H1 (cell line): ENCODE measurements at regions not wholly inside any gene's neighbourhood (a gene's known extent, or its start where the extent isn't known, plus 50 kb on each side); places are given as distances from the start of the nearest gene placed in this dataset.

Source experiments
- CTCF ChIA-PET: fragments of 300-600 bp; sonication (Branson Sonifier 250); formaldehyde crosslinking; loops from one replicate; lab custom pipeline; 2021; ENCODE audit not compliant: partially characterized antibody; lab: Charles Lee
- POLR2A ChIA-PET: fragments of 300-600 bp; sonication (Branson Sonifier 250); formaldehyde crosslinking; loops from one replicate; lab custom pipeline; 2021; ENCODE audit warnings: inconsistent platforms; ENCODE audit not compliant: partially characterized antibody; lab: Charles Lee
- DNase-seq, 2 experiments: peaks; one replicate each; pipeline versions ENCODE4 v3.0.0 to v3.0.0-alpha.2; 2010 to 2022; ENCODE audit warnings: low spot score in 2 of 2, low read depth in 1 of 2, mixed read lengths in 1 of 2
- FAIRE-seq: peaks from 2 replicates; lab custom pipeline; 2011; peaks lifted over from hg19 to GRCh38; lab: Jason Lieb, UNC
- H2AFZ ChIP-seq: 2 replicates; pipeline ENCODE4 v1.8.1; 2012; ENCODE audit warnings: low read length, inconsistent platforms
- H2AK5ac ChIP-seq: 2 replicates; pipeline ENCODE4 v1.6.1; 2013; ENCODE audit warnings: low read depth, low read length
- H2BK120ac ChIP-seq: replicated peaks from 2 replicates; pipeline ENCODE3; 2013; ENCODE audit warnings: low read depth, low read length, inconsistent platforms
- H2BK12ac ChIP-seq: 2 replicates; pipeline ENCODE4 v1.6.1; 2013; ENCODE audit warnings: low read depth, low read length
- H2BK15ac ChIP-seq: 2 replicates; pipeline ENCODE4 v1.6.1; 2013; ENCODE audit warnings: low read length
- H2BK20ac ChIP-seq: 2 replicates; pipeline ENCODE4 v1.6.1; 2013; ENCODE audit warnings: low read length
- H2BK5ac ChIP-seq: 2 replicates; pipeline ENCODE4 v1.6.1; 2013; ENCODE audit warnings: low read depth, low read length
- H3K14ac ChIP-seq: 2 replicates; pipeline ENCODE4 v1.6.1; 2013; ENCODE audit warnings: inconsistent platforms; ENCODE audit not compliant: insufficient read length
- H3K18ac ChIP-seq: 2 replicates; pipeline ENCODE4 v1.6.1; 2013; ENCODE audit warnings: low read length; ENCODE audit errors: extremely low read depth
- H3K23ac ChIP-seq: 2 replicates; pipeline ENCODE4 v1.6.1; 2013; ENCODE audit warnings: inconsistent platforms; ENCODE audit not compliant: insufficient read length
- H3K23me2 ChIP-seq: 2 replicates; pipeline ENCODE4 v1.6.1; 2013; ENCODE audit warnings: low read depth, low read length
- H3K27ac ChIP-seq: 2 replicates; pipeline ENCODE4 v1.6.1; 2011; ENCODE audit warnings: low read depth, low read length, inconsistent platforms
- H3K27me3 ChIP-seq, 4 experiments: replicated peaks in 1 of 4; 1 replicate in 1 of 4; 2 replicates in 3 of 4; pipeline versions ENCODE4 v1.6.1 to v1.8.1; 2011 to 2013; ENCODE audit warnings: low read length in 3 of 4, mild to moderate bottlenecking in 3 of 4, inconsistent platforms in 2 of 4, mixed read lengths in 2 of 4, moderate library complexity in 1 of 4; ENCODE audit not compliant: control insufficient read depth in 3 of 4, insufficient read depth in 3 of 4; ENCODE audit errors: extremely low read depth in 1 of 4
- H3K36me3 ChIP-seq, 4 experiments: 2 replicates each; pipeline versions ENCODE4 v1.6.1 to v1.8.1; 2011 to 2013; ENCODE audit warnings: mild to moderate bottlenecking in 4 of 4, low read length in 3 of 4, moderate library complexity in 2 of 4, control low read depth in 1 of 4, inconsistent platforms in 1 of 4; ENCODE audit not compliant: insufficient read depth in 4 of 4, control insufficient read depth in 2 of 4
- H3K4ac ChIP-seq: replicated peaks from 2 replicates; pipeline ENCODE3; 2013; ENCODE audit warnings: low read length, low read depth, mixed read lengths, inconsistent platforms; ENCODE audit not compliant: insufficient read length
- H3K4me1 ChIP-seq, 4 experiments: replicated peaks in 1 of 4; 1 replicate in 1 of 4; 2 replicates in 3 of 4; pipeline versions ENCODE4 v1.6.1 to v1.8.1; 2011 to 2013; ENCODE audit warnings: low read length in 3 of 4, inconsistent platforms in 2 of 4, mixed read lengths in 1 of 4; ENCODE audit not compliant: insufficient read depth in 4 of 4, control insufficient read depth in 3 of 4
- H3K4me2 ChIP-seq, 2 experiments: 2 replicates each; pipeline versions ENCODE4 v1.6.1 to v1.8.1; 2011 to 2013; ENCODE audit warnings: low read depth in 2 of 2, low read length in 2 of 2, control low read depth in 1 of 2, inconsistent platforms in 1 of 2, mild to moderate bottlenecking in 1 of 2; ENCODE audit not compliant: insufficient read depth in 1 of 2
- H3K4me3 ChIP-seq, 4 experiments: fragments of 200-600, 300-600 bp in 1 of 4; sonication (generic), shearing (Covaris generic), sonication (Bioruptor Twin) in 1 of 4; 2 replicates each; pipeline versions ENCODE4 v1.5.1 to v1.8.1; 2011 to 2016; ENCODE audit warnings: low read length in 4 of 4, low read depth in 3 of 4, control low read depth in 2 of 4, inconsistent platforms in 2 of 4, mild to moderate bottlenecking in 2 of 4, mixed read lengths in 1 of 4, moderate library complexity in 1 of 4; ENCODE audit not compliant: insufficient read depth in 2 of 4; ENCODE audit errors: extremely low read depth in 1 of 4
- H3K56ac ChIP-seq: replicated peaks from 2 replicates; pipeline ENCODE3; 2013; ENCODE audit warnings: low read depth, mild to moderate bottlenecking, mixed read lengths, low read length, inconsistent platforms; ENCODE audit not compliant: insufficient read length
- H3K79me1 ChIP-seq: 2 replicates; pipeline ENCODE4 v1.6.1; 2013; ENCODE audit warnings: low read depth, low read length, control low read depth
- H3K79me2 ChIP-seq, 2 experiments: 2 replicates each; pipeline versions ENCODE4 v1.6.1 to v1.8.1; 2012 to 2013; ENCODE audit warnings: low read length in 2 of 2, mild to moderate bottlenecking in 2 of 2, inconsistent platforms in 1 of 2; ENCODE audit not compliant: insufficient read depth in 2 of 2, control insufficient read depth in 1 of 2
- H3K9ac ChIP-seq, 4 experiments: replicated peaks in 1 of 4; 1 replicate in 1 of 4; 2 replicates in 3 of 4; pipeline versions ENCODE4 v1.6.1 to v1.8.1; 2011 to 2013; ENCODE audit warnings: low read depth in 3 of 4, low read length in 3 of 4, control low read depth in 2 of 4, mild to moderate bottlenecking in 2 of 4, moderate library complexity in 2 of 4, inconsistent platforms in 1 of 4; ENCODE audit errors: extremely low read depth in 1 of 4
- H3K9me3 ChIP-seq, 2 experiments: 2 replicates each; pipeline versions ENCODE4 v1.6.1 to v1.8.1; 2012 to 2013; ENCODE audit warnings: mild to moderate bottlenecking in 2 of 2, moderate library complexity in 2 of 2, control low read depth in 1 of 2, inconsistent platforms in 1 of 2, low read depth in 1 of 2, low read length in 1 of 2, mixed read lengths in 1 of 2; ENCODE audit not compliant: insufficient read depth in 2 of 2
- H4K20me1 ChIP-seq, 2 experiments: replicated peaks in 1 of 2; 2 replicates each; pipeline versions ENCODE3 to v1.8.1; 2011 to 2013; ENCODE audit warnings: inconsistent platforms in 2 of 2, low read length in 2 of 2, mild to moderate bottlenecking in 1 of 2; ENCODE audit not compliant: insufficient read depth in 2 of 2, control insufficient read depth in 1 of 2
- H4K5ac ChIP-seq: 2 replicates; pipeline ENCODE4 v1.6.1; 2013; ENCODE audit warnings: low read length, low read depth, mixed read lengths, inconsistent platforms; ENCODE audit not compliant: insufficient read length
- H4K8ac ChIP-seq: 2 replicates; pipeline ENCODE4 v1.8.0; 2013; ENCODE audit warnings: mild to moderate bottlenecking, moderate library complexity, low read length, inconsistent platforms; ENCODE audit not compliant: insufficient read depth; ENCODE audit errors: extremely low read depth
- H4K91ac ChIP-seq: replicated peaks from 2 replicates; pipeline ENCODE3; 2013; ENCODE audit warnings: low read length, mixed read lengths, inconsistent platforms; ENCODE audit not compliant: insufficient read length
- CREB1 ChIP-seq: IDR thresholded peaks from 2 replicates; pipeline ENCODE4 v1.6.1; 2012; ENCODE audit warnings: inconsistent platforms
- HDAC2 ChIP-seq, 2 experiments: fragments of 300-600 bp in 1 of 2; sonication (generic) in 1 of 2; IDR thresholded peaks; 2 replicates each; pipeline ENCODE4 v1.6.1; 2011 to 2012; ENCODE audit warnings: low read depth in 2 of 2, low read length in 2 of 2, mild to moderate bottlenecking in 2 of 2, moderate library complexity in 2 of 2, borderline replicate concordance in 1 of 2, inconsistent platforms in 1 of 2
- PHF8 ChIP-seq: fragments of 200-600 bp; sonication (generic); conservative IDR thresholded peaks from 2 replicates; pipeline ENCODE4 v1.7.1; 2012; ENCODE audit warnings: low read depth, mild to moderate bottlenecking, inconsistent platforms, low read length, moderate library complexity
- POLR2AphosphoS5 ChIP-seq: IDR thresholded peaks from 2 replicates; pipeline ENCODE4 v1.6.1; 2011; ENCODE audit warnings: low read depth, low read length
- POU5F1 ChIP-seq: IDR thresholded peaks from 2 replicates; pipeline ENCODE4 v1.6.1; 2011; ENCODE audit warnings: low read depth, mild to moderate bottlenecking, low read length, moderate library complexity
- RFX5 ChIP-seq: IDR thresholded peaks from 2 replicates; pipeline ENCODE4 v1.6.1; 2011; ENCODE audit warnings: low read depth, low read length, improper control_type of control experiment, borderline replicate concordance
- whole genome bisulfite sequencing, 2 experiments: shearing (Covaris generic) in 1 of 2; methylation state at CpG; one replicate each; pipeline versions ENCODE4 v1.1.6 to v1.1.7; 2013 to 2015; ENCODE audit warnings: low lambda C conversion rate in 2 of 2, mixed read lengths in 2 of 2, inconsistent platforms in 1 of 2, low coverage in 1 of 2, missing lambda C conversion rate in 1 of 2; ENCODE audit not compliant: insufficient replicate concordance in 2 of 2, insufficient coverage in 1 of 2, insufficient read length in 1 of 2; ENCODE audit errors: extremely low coverage in 1 of 2, missing lambda C conversion rate in 1 of 2; 5-methylcytosine and 5-hydroxymethylcytosine counted together
- TF ChIP-seq, protein P1 (sequence below): IDR thresholded peaks from 2 replicates; pipeline ENCODE4 v1.6.1; 2012; ENCODE audit warnings: low read length, inconsistent platforms

DNA sequence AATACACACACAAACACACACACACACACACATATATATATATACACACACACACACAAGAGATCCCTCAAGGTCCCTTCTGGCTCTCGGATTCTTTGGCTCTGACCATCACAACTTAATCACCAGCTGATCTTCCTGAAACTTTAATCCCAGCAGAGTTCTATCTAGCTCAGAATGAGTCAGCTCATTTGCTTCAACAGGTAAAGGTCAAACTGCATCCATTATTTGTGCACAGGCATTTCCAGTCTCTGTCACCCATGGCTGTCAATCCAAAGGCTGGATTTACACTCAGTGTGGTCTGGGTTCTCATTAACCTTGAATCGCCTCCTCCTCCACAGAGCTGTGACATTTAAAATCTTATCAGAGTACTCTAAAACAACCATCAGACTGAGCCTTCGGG, 113.3 kb upstream of the TMPO start:
- Histone ChIP-seq H3K4me3 (no peak overlapping the region), H3K9me3 (0 out of 4 replicates have a peak, but pooled peaks cover 0 to under 1% of the 10 kb centered on the region in 2 experiments), H3K23ac (no peak overlapping the region), H3K4me1 (peaks cover 0 to 16% (median 10%) of the 10 kb centered on the region in 4 experiments; a peak in 6 of 7 replicates), H2AK5ac (no peak overlapping the region), H4K91ac (no peak overlapping the region), H2AFZ (no peak overlapping the region), H3K14ac (no peak overlapping the region), H3K27me3 (no peaks in the 10 kb centered on the region), H3K79me2 (no peaks in the 10 kb centered on the region), H3K56ac (no peak overlapping the region), H3K9ac (no peak overlapping the region), H4K5ac (no peak overlapping the region), H3K4ac (no peak overlapping the region), H2BK12ac (no peak overlapping the region), H2BK120ac (no peak overlapping the region), H3K27ac (no peak overlapping the region), H3K18ac (no peak overlapping the region), H4K8ac (no peak overlapping the region), H3K4me2 (no peak overlapping the region), H3K23me2 (no peaks in the 10 kb centered on the region), H2BK20ac (no peak overlapping the region), H2BK15ac (no peak overlapping the region), H4K20me1 (no peaks in the 10 kb centered on the region), H3K36me3 (no peaks in the 10 kb centered on the region), H3K79me1 (no peaks in the 10 kb centered on the region), H2BK5ac (no peak overlapping the region)
- TF ChIP-seq PHF8 (no peak), POLR2AphosphoS5 (no peak), POU5F1 (no peak), RFX5 (no peak), HDAC2 (IDR thresholded peaks at IDR 0.05; ENCODE audit: borderline replicate concordance in 1 of 2, low read depth in 2 of 2, low read length in 2 of 2) (no peak), CREB1 (no peak)
- TF ChIP-seq, protein P1, sequence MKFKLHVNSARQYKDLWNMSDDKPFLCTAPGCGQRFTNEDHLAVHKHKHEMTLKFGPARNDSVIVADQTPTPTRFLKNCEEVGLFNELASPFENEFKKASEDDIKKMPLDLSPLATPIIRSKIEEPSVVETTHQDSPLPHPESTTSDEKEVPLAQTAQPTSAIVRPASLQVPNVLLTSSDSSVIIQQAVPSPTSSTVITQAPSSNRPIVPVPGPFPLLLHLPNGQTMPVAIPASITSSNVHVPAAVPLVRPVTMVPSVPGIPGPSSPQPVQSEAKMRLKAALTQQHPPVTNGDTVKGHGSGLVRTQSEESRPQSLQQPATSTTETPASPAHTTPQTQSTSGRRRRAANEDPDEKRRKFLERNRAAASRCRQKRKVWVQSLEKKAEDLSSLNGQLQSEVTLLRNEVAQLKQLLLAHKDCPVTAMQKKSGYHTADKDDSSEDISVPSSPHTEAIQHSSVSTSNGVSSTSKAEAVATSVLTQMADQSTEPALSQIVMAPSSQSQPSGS: no peak
- no peak for DNase-seq
- CTCF ChIA-PET: interaction anchor here (1.2 kb wide), 1 partner anchor 21 kb away, joined by 4 read pairs; no protein-coding TSS in a partner anchor
- WGBS, 2 experiments: 90% methylated on average over 3 of the region's 3 CpGs; no CpG with 5 or more reads in 1 of the 2 experiments
- POLR2A ChIA-PET: no interaction called here
- no peak for FAIRE-seq
